ENCODE measurements at regions not wholly inside any gene's neighbourhood (a gene's known extent, or its start where the extent isn't known, plus 50 kb on each side); places are given as distances from the start of the nearest gene placed in this dataset.

DNA sequence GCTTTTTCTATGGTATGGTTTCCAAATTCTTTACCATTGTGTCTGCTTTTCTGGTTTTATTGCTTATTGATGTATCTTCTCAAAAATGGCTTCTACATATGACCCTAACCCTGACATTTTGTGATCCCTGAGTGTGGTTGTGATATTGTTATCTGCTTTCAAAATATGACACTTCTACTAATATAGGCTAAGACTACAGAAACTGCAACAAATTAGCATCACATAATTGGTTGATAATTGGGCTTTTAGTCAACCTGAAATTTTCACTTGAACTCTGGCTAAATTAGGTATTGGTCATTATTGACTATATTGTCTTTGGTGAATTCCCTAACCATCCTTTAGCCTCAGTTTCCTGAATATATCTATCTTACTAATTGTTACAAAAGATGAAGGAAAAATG is 246.1 kb downstream of the PIK3C3 start:
- DNase-seq (ENCODE audit: low spot score) (no peak), ATAC-seq (ENCODE audit: low FRiP score) (no peak)
- TF ChIP-seq, protein P1, sequence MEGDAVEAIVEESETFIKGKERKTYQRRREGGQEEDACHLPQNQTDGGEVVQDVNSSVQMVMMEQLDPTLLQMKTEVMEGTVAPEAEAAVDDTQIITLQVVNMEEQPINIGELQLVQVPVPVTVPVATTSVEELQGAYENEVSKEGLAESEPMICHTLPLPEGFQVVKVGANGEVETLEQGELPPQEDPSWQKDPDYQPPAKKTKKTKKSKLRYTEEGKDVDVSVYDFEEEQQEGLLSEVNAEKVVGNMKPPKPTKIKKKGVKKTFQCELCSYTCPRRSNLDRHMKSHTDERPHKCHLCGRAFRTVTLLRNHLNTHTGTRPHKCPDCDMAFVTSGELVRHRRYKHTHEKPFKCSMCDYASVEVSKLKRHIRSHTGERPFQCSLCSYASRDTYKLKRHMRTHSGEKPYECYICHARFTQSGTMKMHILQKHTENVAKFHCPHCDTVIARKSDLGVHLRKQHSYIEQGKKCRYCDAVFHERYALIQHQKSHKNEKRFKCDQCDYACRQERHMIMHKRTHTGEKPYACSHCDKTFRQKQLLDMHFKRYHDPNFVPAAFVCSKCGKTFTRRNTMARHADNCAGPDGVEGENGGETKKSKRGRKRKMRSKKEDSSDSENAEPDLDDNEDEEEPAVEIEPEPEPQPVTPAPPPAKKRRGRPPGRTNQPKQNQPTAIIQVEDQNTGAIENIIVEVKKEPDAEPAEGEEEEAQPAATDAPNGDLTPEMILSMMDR (IDR thresholded peaks at IDR 0.05), result no peak

- DNase-seq (ENCODE audit: low spot score), result no peak
- TF ChIP-seq, protein P1 (IDR thresholded peaks at IDR 0.05), result no peak
- no peak for ATAC-seq (ENCODE audit: low FRiP score)
Observed at GRCh38 chr18:42211201-42211600, 256.2 kb downstream of the PIK3C3 start.

DNA sequence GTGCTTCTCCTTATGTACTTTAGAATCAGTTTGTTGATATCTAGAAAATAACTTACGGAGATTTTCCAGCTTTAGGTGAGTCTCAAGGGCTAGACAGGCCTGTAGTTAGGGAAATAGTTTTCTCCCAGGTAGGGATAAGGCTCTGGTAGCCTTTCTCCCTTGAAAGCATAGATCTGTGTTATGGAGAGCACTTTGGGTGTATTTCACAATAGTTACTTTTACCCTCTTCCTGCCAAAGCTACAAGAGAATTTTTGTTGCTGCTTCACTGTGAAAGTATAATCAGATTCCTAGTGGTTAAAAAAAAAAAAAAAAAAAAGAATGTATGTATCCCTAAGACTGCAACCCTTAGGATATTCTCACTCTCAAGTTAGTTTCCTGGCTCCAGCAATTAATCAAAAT is 267.5 kb downstream of the PIK3C3 start:
- no peak for DNase-seq (ENCODE audit: low spot score)
- no peak for ATAC-seq (ENCODE audit: low FRiP score)
- TF ChIP-seq, protein P1 (IDR thresholded peaks at IDR 0.05), result no peak

DNA sequence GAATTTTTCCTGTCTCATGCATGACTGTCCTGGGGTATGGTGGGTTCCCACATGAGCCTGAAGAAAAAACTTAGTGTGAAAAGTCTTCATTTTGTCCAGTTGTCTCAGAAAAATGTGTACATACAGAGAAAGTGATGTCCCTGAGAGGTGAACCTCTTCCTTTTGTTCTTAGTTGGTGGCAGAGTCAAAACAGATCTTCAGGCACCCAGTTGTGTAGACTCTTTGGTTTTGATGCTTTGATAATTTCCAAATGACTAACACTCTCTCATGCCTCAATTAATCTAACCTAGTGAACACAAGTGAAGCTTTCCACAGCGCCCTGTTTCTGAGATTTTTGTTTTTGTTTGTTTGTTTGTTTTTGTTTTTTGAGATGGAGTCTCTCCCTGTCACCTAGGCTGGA is 273.5 kb downstream of the PIK3C3 start:
- no peak for DNase-seq (ENCODE audit: low spot score)
- no peak for ATAC-seq (ENCODE audit: low FRiP score)

DNA sequence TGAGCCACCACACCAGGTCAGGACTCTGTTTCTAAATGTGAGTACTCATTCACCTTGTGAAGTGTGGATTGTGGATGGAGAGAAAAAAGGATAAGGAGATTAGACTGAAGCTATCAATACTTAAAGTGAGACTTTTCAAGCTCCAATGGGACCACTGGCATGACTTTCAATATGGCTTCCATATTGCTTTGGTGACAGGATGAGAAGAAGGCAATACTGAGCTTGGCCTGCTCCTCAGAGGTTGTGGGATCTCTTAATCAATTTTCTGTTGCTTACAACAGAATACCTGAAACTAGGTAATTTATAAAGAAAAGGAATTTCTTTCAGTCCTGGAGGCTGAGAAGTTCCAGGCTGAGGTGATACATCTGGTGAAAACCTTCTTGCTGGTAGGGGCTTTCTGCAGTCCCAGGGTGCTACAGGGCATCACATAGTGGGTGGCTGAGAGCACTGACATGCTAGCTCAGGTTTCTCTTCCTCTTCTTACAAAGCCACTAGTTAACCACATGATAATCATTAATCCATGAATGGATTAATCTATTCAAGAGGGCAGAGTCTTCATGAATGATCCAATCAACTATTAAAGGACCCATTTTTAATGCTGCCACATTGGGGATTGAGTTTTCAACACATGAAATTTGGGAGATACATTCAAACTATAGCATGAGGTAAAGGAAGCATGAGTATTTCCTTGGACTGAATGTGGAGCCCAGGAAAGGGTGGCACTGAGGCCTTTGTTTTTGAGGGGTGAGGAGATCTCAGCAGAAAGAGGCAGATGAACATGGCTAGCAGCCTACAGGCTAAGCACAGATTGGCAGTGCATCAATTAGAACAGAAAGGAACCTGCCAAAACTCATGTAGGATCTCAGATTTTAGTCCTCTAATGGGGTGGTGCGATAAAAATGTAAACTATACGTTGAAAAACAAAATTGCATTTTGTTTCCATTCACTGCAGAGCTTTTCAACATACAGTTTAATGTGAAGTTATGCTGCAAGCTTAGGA is 274.5 kb downstream of the PIK3C3 start:
- no peak for DNase-seq (ENCODE audit: low spot score)
- TF ChIP-seq, protein P1 (IDR thresholded peaks at IDR 0.05), result no peak

More for the DNA sequence above, 273.5 kb downstream of the PIK3C3 start:
- TF ChIP-seq, protein P1 (IDR thresholded peaks at IDR 0.05), result no peak

DNA sequence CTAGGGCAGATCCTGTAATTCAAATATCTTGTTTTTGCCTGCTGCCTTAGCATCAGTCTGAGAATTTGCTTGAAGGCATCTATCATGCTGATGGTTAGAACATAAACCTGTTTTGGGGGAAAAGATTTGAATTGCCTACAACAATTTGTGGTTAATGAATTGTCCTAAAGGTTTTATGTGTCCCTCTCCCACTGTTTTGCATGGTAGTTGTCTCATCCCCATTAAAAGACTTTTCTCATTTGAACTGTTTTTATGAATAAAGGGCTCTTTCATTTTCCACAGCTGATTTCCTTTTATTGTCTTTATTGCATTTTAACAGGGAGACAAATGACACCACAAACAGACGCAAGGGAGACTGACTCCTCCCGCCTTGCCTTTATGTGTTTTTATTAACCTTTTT is 275.6 kb downstream of the PIK3C3 start:
- ATAC-seq (ENCODE audit: low FRiP score), result no peak
- TF ChIP-seq, protein P1 (IDR thresholded peaks at IDR 0.05), result no peak
- no peak for DNase-seq (ENCODE audit: low spot score)

More for the DNA sequence above, 274.5 kb downstream of the PIK3C3 start:
- no peak for ATAC-seq (ENCODE audit: low FRiP score)

DNA sequence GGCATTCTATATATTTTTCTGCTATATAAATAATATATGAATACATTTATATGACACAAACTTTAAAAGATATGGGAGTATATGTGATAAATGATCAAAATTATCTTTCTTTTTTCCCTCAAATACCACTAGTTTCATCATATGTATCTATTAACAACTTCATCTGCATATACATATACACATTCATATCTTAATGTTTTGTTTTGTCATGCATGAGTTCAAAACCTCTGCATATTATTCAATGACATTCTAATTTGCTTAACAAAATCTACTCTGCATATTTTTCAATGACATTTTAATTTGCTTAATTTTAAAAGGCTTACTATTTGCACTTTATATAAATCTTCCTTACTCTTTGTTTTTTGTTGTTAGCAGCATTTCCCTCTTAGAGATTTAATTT is 276.2 kb downstream of the PIK3C3 start:
- no peak for DNase-seq (ENCODE audit: low spot score)
- TF ChIP-seq, protein P1 (IDR thresholded peaks at IDR 0.05), result no peak
- ATAC-seq (ENCODE audit: low FRiP score), result no peak

Data from omental fat pad (tissue), 3 donors.